ENCODE measurements at regions not wholly inside any gene's neighbourhood (a gene's known extent, or its start where the extent isn't known, plus 50 kb on each side); places are given as distances from the start of the nearest gene placed in this dataset.

DNA sequence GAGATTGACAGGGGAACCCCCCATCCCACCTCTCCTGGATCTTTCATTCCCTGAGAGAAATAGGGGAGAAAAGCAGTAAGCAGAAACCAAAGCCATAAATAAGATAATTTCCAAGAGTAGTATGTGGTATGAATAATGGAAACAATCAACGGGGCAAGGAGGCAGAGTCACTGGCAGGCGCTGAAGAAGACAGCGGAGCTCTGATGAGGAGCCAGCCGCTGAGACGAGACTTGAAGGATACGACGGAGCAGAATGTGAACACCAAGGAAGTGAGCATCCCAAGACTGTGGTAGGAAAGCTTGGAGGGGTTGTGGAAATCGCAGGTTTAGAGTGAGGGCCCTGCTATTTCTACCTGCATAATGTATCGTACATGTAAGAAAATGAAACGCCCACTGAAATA, 93.6 kb upstream of the CBLN2 start:
- TF ChIP-seq, protein P1, sequence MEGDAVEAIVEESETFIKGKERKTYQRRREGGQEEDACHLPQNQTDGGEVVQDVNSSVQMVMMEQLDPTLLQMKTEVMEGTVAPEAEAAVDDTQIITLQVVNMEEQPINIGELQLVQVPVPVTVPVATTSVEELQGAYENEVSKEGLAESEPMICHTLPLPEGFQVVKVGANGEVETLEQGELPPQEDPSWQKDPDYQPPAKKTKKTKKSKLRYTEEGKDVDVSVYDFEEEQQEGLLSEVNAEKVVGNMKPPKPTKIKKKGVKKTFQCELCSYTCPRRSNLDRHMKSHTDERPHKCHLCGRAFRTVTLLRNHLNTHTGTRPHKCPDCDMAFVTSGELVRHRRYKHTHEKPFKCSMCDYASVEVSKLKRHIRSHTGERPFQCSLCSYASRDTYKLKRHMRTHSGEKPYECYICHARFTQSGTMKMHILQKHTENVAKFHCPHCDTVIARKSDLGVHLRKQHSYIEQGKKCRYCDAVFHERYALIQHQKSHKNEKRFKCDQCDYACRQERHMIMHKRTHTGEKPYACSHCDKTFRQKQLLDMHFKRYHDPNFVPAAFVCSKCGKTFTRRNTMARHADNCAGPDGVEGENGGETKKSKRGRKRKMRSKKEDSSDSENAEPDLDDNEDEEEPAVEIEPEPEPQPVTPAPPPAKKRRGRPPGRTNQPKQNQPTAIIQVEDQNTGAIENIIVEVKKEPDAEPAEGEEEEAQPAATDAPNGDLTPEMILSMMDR (conservative IDR thresholded peaks at IDR 0.05; ENCODE audit: low read length), result no peak
- TF ChIP-seq EZH2phosphoT487 (IDR thresholded peaks at IDR 0.05; ENCODE audit: borderline replicate concordance, low read depth, low read length), result no peak

Data from OCI-LY7 (cell line).